Epithelial cell of proximal tubule (primary cell): ENCODE measurements at regions not wholly inside any gene's neighbourhood (a gene's known extent, or its start where the extent isn't known, plus 50 kb on each side); places are given as distances from the start of the nearest gene placed in this dataset.

Source experiments
- DNase-seq: peaks from one replicate; pipeline ENCODE4 v3.0.0-alpha.2; 2011; ENCODE audit warnings: low read depth
- H3K4me3 ChIP-seq: 2 replicates; pipeline ENCODE4 v1.5.1; 2011; ENCODE audit warnings: low read depth, mild to moderate bottlenecking, low read length
- TF ChIP-seq, protein P1 (sequence below): conservative IDR thresholded peaks from 2 replicates; pipeline ENCODE4 v1.5.1; 2012; ENCODE audit warnings: low read depth, mild to moderate bottlenecking, low read length

DNA sequence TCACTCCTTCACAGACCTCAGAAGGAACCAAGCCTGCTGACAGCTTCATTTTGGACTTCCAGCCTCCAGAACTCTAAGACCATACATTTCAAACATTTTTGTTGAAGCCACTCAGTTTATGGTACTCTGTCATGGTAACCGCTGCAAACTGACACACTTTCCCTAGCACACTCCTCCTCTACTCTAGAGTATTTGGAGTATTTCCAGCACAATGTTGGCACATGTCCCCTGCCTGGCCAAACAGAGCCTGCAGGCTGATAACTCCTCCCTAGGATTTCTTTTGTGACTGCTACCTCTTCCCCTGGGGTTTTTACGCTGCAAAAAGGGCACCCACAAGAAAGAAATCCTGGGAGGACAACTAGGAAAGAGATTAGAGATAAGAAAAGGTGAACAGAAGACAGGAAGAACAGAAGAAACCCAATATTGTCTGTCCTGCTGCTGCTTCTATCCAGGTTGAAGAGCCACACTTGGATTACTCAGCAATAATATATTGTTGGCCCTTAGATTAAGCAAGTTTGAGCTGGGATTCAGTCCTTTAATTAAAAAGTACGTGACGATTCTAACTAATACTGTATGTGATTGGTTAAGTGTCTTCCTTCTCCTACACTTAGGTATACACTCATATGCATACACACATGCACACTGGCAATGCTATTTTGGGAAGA lies 844.1 kb downstream of the LTN1 start:
- DNase-seq: no peak
- H3K4me3 ChIP-seq: no peak overlapping the region
- TF ChIP-seq, protein P1, sequence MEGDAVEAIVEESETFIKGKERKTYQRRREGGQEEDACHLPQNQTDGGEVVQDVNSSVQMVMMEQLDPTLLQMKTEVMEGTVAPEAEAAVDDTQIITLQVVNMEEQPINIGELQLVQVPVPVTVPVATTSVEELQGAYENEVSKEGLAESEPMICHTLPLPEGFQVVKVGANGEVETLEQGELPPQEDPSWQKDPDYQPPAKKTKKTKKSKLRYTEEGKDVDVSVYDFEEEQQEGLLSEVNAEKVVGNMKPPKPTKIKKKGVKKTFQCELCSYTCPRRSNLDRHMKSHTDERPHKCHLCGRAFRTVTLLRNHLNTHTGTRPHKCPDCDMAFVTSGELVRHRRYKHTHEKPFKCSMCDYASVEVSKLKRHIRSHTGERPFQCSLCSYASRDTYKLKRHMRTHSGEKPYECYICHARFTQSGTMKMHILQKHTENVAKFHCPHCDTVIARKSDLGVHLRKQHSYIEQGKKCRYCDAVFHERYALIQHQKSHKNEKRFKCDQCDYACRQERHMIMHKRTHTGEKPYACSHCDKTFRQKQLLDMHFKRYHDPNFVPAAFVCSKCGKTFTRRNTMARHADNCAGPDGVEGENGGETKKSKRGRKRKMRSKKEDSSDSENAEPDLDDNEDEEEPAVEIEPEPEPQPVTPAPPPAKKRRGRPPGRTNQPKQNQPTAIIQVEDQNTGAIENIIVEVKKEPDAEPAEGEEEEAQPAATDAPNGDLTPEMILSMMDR: no peak

DNA sequence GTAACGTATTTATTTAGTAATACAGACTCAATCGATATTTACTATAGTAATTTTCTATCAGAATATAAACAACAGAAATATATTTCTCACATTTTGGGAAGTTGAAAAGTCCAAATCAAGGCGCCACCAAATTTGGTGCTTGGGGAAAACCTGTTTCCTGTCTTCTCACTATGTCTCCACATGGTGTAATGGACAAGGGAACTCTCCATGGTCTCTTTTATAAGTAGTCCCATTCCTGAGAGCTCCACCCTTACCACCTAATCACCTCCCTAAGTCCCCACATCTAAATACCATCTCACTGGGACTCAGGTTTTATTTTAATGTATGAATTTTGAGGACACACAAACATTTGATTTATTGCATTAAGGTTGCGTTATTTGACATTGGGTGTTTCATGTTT lies 848.0 kb downstream of the LTN1 start:
- no peak overlapping the region for H3K4me3 ChIP-seq
- TF ChIP-seq, protein P1: no peak
- no peak for DNase-seq

DNA sequence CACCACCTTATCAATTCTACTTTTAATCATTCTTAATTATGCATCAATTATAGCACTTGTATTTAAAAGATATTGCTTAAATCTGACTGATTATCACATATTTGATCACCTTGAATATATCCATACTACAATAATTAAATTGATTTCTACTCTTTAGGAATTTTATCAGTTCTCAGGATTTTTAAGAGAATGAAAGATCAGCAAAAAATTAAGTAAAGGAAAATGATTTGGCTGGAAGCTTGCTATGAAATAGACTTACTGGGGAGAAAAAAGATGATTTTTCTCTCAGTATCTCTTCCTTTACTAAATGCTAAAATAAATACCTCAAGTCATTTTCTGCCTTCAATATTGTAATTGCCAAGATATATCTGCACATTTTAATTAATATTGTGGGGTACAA lies 848.6 kb downstream of the LTN1 start:
- no peak for DNase-seq
- TF ChIP-seq, protein P1: no peak
- H3K4me3 ChIP-seq: no peak overlapping the region

DNA sequence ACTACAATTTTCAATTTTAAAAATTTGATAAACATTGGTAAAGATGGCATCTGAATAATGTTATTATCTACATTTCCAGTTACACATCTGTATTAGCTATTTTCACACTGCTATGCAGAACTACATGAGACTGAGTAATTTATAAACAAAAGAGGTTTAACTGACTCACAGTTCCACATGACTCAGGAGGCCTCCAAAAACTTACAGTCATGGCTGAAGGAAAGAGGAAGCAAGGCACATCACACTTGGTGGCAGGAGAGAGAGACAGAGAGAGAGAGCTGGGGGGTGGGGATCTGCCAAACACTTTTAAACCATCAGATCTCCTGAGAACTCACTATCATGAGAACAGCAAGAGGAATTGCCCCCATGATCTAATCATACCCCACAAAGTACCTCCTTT lies 850.0 kb downstream of the LTN1 start:
- TF ChIP-seq, protein P1: no peak
- DNase-seq: peak; percentile 25
- no peak overlapping the region for H3K4me3 ChIP-seq

DNA sequence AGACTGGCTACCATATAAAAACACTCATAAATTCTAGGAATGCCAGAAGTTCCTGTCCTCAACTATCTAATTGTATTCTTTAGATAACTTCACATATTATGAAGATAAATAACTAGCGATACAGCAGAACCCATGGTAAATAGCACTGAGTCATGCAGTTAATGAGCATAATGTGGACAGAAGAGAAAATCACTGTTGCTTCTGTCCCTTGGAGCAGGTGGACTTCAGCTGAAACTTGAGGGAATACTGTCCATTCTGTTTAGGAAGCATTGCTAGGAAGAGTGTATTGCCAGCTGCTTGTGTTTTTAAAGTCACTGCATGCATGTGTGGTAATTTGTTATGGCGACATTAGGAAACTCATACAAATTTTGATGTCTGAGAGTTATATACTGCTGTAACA lies 854.4 kb downstream of the LTN1 start:
- no peak overlapping the region for H3K4me3 ChIP-seq
- DNase-seq: no peak
- TF ChIP-seq, protein P1: no peak

DNA sequence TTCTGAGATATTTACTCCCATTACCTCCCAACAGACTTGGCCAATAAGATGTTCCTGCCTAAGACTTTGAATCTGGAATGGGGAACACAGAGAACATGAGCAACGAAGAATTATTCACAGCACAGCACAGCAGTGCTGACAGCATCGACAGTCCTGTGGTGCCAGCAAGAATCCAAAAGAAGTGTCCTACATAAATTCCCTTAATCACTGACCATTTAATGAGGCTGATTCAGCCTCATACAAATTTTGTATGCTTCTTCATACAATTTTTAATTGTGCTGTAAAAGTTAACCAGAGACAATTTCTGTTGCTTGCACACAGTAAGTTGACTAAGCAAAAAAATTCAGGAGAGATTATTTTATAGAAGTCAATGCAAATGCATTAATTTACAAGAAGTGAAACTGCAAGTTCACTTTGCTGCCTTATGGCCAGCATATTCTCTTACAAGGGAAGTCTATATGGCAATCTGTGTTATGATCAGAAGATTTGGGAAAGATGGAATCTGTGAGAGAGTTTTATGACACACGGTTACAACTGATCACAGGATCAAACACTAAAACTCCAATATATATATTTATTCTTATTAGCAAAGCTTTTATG lies 855.9 kb downstream of the LTN1 start:
- H3K4me3 ChIP-seq: no peak overlapping the region
- no peak for DNase-seq
- TF ChIP-seq, protein P1: no peak

DNA sequence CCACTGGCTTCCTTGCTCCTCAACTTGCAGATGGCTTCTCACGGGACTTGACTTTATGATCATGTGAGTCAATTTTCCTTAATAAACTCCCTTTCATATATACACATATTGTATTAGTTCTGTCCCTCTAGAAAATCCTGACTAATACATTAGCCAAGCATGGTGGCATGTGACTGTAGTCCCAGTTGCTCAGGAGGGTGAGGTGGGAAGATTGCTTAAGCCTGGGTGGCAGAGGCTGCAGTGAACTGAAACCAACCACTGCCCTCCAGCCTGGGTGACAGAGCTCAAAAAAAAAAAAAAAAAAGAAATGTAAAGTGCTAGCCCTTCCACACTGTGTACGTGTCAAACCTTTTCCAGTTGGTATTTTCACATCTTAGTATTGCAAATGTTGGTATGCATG lies 857.0 kb downstream of the LTN1 start:
- DNase-seq: no peak
- TF ChIP-seq, protein P1: no peak
- H3K4me3 ChIP-seq: no peak overlapping the region
